ACHN (cell line): ENCODE measurements at regions not wholly inside any gene's neighbourhood (a gene's known extent, or its start where the extent isn't known, plus 50 kb on each side); places are given as distances from the start of the nearest gene placed in this dataset.
"Not testable (repeated sequence)": the region's sequence is repeated elsewhere in the genome, so short reads cannot be mapped to it uniquely, and the experiment has no call there.

Experiments
- DNase-seq: peaks from one replicate; pipeline ENCODE4 v3.0.0-alpha.2; 2015
- in situ Hi-C: cut with HindIII; loops from 2 replicates; pipeline ENCODE4 v1.10.0; 2017; ENCODE audit warnings: low sequenced_read_pairs, low pct_ligation_motif_present, low pct_unique_long_range_greater_than_20kb

DNA sequence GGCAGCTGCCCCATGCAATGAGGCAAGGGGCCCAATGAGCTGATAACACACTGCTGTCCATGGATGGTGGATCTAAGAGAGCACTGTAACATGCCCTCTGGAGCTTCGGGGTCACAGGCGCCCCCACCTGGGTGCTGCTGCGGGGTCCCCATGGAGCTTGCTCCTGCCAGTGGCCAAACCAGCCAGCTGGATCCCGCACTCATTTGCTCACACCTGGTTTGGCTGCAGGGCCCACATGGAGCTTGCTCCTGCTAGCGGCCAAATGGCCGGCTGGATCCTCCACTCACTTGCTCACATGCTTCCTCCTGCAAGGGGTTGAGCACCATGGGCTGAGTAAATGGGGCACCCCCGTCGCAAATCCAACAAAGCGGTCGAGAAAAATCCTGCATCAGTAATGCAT lies 68.3 kb upstream of the ARL15 start:
- in situ Hi-C loops = no loop called here

DNA sequence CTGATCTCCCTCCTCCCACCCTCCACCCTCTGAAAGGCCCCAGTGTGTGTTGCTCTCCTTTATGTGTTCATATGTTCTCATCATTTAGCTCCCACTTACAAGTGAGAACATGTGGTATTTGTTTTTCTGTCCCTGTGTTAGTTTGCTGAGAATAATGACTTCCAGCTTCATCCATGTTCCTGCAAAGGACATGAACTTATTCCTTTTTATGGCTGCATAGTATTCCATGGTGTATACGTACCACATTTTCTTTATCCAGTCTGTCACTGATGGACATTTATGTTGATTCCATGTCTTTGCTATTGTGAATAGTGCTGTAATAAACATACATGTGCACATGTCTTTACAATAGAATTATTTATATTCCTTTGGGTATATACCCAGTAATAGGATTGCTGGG lies 67.0 kb upstream of the ARL15 start:
- in situ Hi-C loops, DNase-seq: not testable (repeated sequence)

More for the DNA sequence above, 68.3 kb upstream of the ARL15 start:
- DNase-seq = no peak

DNA sequence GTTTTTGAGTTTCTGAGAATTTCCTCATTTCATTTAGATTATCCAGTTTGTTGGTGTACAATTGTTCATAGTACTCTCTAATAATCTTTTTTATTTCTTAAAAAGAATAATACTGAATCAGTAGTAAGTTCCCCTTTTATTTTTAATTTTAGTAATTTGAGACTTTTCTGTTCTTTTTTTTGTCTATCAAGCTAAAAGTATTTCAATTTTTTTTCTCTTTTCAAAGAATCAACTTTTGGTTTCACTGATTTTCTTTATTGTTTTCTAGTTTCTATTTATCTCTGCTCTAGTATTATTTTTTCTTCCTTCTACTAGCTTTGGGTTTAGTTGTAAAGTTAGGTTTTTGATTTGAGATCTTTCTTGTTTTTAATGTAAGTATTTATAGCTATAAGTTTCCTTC lies 60.6 kb upstream of the ARL15 start:
- in situ Hi-C loops = no loop called here
- no peak for DNase-seq

DNA sequence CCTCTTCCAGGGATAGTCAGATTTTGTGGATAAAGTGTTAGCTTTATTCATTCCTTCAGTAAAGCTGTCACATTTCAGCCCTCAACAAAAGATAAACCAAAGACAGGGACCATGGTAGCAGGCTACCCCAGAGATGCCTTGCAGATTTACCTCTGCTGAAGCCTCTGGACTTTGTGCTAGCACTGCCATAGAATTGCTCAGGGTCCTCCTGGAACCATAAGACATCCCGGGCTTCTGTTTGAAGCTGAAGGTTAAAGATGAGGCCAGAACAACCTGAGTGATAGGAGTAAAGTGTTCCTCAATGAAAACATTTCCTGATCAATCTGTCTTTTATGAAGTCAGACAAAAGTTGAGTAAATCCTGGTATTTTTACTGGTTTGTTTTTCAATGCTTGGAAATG lies 57.5 kb upstream of the ARL15 start:
- DNase-seq = no peak

DNA sequence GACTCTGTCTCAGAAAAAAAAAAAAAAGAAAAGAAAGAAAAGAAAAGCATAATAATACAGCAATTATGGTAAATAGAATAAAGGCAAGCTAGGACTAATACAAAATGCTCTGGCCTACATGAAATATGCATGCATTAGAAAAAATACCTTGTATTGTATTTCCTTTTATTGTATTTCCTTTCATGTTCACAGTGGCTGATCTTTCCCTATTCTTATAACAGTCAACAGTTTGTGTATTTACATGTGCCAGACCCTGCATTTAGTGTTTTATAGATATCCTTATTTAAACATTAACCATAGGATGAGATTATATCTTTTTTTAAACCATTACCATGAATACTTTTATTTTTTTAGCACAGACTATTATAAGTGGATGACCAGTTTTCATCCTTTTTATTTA lies 56.3 kb upstream of the ARL15 start:
- no peak for DNase-seq
- in situ Hi-C loops = no loop called here

More for the DNA sequence above, 57.5 kb upstream of the ARL15 start:
- in situ Hi-C loops = no loop called here

DNA sequence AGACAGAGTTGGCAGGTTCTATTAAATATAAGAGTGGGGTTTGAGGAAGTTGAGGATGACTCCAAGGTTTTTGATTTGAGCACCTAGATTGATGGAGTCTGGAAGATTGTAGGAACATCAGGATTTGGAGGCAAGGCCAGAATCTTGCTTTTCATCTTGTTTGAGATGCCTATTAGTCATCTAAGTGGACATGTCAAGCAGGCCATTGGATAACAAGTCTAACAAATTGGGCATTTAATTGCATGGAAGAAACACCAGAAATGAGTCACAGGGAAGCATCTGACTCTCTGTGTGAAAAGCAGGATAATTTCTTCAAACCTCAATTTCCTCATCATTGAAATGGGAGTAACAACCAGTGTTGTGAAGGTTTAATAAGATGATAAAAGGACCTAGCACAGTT lies 53.3 kb upstream of the ARL15 start:
- in situ Hi-C loops = no loop called here
- DNase-seq = no peak

DNA sequence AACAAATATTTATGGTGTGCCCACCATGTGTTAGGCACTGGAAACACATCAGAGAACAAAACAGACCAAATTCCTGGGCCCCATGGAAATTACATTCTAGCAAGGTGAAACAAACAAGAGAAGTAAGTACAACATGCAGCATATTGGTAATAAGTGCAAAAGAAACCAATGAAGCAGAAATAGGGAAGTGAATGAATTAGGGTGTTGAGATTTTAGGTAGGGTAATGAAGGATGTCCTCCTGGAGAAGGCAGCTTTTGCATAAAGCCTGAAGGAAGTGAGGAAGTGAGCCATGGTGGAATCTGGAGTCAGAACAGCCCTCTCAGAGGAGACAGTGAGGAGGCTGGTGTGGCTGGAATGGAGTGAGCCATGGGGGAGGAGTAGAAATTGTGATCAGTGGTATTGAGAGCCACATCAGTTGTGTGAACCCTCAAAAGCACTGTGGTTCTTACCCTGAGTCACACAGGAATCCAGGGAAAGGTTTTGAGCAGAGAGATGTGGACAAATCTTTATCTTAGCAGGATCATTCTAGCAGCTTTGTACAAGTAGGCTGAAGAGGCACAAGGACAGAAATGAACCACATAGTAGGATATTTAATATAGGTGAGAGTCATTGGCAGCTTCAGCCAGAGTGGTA lies 52.7 kb upstream of the ARL15 start:
- in situ Hi-C loops = no loop called here
- no peak for DNase-seq

DNA sequence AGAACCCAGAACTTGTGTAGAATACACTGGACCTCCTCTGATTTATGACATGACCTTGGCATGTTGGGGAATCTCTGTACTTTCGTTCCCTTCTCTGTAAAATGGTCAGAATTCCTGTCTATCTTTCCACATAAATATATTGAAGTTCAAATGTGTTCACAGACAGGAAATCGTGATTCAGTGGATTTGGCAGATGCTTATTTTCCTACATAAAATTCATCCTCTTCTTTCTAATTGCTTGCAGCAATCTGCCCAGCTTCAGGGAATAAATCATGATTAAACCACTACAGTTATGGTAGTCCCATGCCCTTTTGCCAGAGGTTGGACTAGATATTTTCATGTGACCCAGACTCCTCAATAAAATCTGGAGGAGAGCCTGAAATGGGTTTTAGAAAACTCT lies 52.1 kb upstream of the ARL15 start:
- in situ Hi-C loops = no loop called here
- no peak for DNase-seq

DNA sequence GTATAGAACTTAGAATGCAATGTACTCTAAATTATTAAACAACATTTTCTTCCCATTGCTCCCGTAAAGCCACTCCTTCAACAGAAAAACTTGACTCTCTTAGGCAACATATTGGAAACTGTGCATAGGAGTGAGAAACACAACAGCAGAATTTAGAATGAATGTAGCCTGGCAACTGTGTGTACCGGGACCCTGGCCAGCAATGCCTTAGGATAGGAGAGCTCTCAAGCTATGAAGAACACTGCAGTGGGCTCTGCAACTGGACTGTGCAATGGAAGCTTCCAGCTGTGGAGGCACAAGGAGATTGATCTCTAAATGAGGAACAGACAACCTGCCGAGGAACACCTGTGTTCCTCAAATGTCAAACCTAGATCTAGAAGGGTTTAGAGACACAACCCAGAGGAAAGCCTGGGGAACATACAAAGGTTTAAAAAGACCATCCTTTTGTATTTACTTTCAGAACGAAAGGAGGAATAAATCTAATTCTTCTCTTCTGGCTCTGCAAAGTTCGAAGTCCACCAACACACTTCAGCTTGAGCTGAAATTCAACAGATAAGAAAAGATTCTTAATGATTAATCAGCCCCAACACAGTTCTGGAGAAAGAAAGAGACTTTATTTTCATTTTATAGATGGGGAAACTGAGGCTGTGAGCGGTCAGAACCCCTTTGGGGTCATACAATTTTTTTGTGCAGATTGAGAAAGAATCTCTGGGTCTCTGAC lies 51.5 kb upstream of the ARL15 start:
- DNase-seq = no peak
- in situ Hi-C loops = no loop called here

DNA sequence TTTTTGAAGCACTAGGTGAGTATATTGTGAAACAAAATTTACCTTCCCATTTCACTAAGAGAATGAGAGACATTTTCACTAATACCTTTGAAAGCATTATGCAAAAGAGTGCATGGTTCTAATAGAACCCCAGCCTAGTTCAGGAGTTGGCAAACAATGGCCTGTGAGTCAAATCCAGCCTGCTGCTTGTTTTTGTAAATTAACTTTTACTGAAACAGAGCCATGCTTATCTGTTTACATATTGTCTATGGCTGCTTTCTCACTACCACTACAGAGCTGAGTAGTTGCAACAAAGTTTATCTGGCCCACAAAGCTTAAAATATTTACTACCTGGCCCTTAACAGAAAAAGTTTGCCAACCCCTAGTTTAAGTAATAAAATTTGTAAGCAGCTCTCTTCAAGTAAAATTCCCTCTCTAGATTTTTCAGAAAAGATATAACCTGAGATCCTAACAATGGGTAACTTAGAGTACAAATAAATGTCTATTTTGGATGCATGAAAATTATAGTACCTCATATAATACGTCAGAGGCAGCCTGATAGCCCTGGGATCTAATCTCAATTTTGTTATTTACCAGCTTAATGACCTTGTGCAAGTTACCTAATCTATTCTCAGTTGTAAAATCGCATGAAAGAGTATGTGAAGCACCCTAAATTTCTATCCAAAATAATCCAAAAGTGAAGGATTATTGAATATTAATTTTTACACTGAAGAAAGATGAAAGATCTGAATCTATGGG lies 50.7 kb upstream of the ARL15 start:
- in situ Hi-C loops = no loop called here
- DNase-seq = no peak
